ENCODE measurements at regions not wholly inside any gene's neighbourhood (a gene's known extent, or its start where the extent isn't known, plus 50 kb on each side); places are given as distances from the start of the nearest gene placed in this dataset.
"Not testable (repeated sequence)": the region's sequence is repeated elsewhere in the genome, so short reads cannot be mapped to it uniquely, and the experiment has no call there.

GRCh38 chr7:73928644-73929043 lies 67.7 kb downstream of the TMEM270 start:
- WGBS (ENCODE audit: low lambda C conversion rate): 47% methylated on average over 8 of the region's 9 CpGs
- ATAC-seq; in situ Hi-C loops (cut with HindIII; ENCODE audit: extremely low pct_ligation_motif_present, low pct_unique_long_range_greater_than_20kb); intact Hi-C loops (cut with micrococcal nuclease; ENCODE audit: unreplicated experiment); CTCF ChIA-PET (ENCODE audit: low intra/inter-chr PET ratio, low total read pairs); H3K4me1 ChIP-seq (ENCODE audit: insufficient read depth, low read length); H3K4me2 ChIP-seq (ENCODE audit: low read depth, low read length); H4K20me1 ChIP-seq (ENCODE audit: insufficient read depth, low read length); H3K9me3 ChIP-seq (ENCODE audit: low read length); POLR2A ChIA-PET; H2AFZ ChIP-seq (ENCODE audit: low read length); H3K4me3 ChIP-seq (replicated peaks in 1 of 3; ENCODE audit: insufficient read depth in 1 of 3, low read depth in 2 of 3, low read length in 3 of 3); DNase-seq (ENCODE audit: low spot score); H3K27me3 ChIP-seq (ENCODE audit: control insufficient read depth in 1 of 2, insufficient read depth in 2 of 2, low read length in 2 of 2); H3K79me2 ChIP-seq (ENCODE audit: insufficient read depth, low read length); FAIRE-seq; H3K27ac ChIP-seq (ENCODE audit: extremely low read length, insufficient read depth, low read length); H3K9ac ChIP-seq (ENCODE audit: insufficient read depth, low read depth, low read length); H3K36me3 ChIP-seq (replicated peaks in 1 of 2; ENCODE audit: control insufficient read depth in 1 of 2, insufficient read depth in 2 of 2, low read length in 2 of 2); BruUV-seq (replicated peaks): not testable (repeated sequence)

DNA sequence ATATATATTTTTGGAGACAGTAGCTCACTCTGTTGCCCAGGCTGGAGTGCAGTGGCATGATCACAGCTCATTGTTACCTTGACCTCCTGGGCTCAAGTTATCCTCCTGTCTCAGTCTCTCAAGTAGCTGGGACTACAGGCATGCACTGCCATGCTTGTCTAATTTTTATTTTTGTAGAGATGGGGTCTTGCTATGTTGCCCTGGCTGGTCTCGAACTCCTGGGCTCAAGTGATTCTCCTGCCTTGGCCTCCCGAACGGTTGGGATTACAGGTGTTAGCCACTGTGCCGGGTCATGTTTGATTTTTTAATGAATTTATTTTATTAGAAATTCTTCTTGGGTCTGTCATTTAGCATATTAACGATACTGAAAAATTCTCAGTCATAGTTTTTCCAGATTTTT lies 70.5 kb downstream of the TMEM270 start:
- BruUV-seq (replicated peaks): no TSS peak
- POLR2A ChIA-PET: no interaction called here
- no peak overlapping the region for H3K27ac ChIP-seq (ENCODE audit: extremely low read length, insufficient read depth, low read length)
- no peaks in the 10 kb centered on the region for H3K9me3 ChIP-seq (ENCODE audit: low read length)
- TF ChIP-seq DRAP1 (CRISPR knock-in tag; IDR thresholded peaks at IDR 0.05) (no peak), RFX1 (IDR thresholded peaks at IDR 0.05) (no peak), ZFP1 (CRISPR knock-in tag; IDR thresholded peaks at IDR 0.05) (no peak), FOXO1 (CRISPR knock-in tag; IDR thresholded peaks at IDR 0.05) (no peak), ZNF335 (CRISPR knock-in tag; IDR thresholded peaks at IDR 0.05) (no peak), NAIF1 (CRISPR knock-in tag; IDR thresholded peaks at IDR 0.05; ENCODE audit: borderline replicate concordance) (no peak), PLRG1 (conservative IDR thresholded peaks at IDR 0.05) (no peak), PHF20 (CRISPR knock-in tag; IDR thresholded peaks at IDR 0.05) (no peak), JUND (CRISPR knock-in tag; IDR thresholded peaks at IDR 0.05) (no peak), GATAD2A (CRISPR knock-in tag; IDR thresholded peaks at IDR 0.05) (no peak), ZNF597 (CRISPR knock-in tag; IDR thresholded peaks at IDR 0.05) (no peak)
- TF ChIP-seq, protein P1, sequence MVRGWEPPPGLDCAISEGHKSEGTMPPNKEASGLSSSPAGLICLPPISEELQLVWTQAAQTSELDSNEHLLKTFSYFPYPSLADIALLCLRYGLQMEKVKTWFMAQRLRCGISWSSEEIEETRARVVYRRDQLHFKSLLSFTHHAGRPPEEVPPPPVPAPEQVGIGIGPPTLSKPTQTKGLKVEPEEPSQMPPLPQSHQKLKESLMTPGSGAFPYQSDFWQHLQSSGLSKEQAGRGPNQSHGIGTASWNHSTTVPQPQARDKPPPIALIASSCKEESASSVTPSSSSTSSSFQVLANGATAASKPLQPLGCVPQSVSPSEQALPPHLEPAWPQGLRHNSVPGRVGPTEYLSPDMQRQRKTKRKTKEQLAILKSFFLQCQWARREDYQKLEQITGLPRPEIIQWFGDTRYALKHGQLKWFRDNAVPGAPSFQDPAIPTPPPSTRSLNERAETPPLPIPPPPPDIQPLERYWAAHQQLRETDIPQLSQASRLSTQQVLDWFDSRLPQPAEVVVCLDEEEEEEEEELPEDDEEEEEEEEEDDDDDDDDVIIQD (CRISPR knock-in tag; IDR thresholded peaks at IDR 0.05; ENCODE audit: low read depth): no peak
- CTCF ChIA-PET (ENCODE audit: low intra/inter-chr PET ratio, low total read pairs): no interaction called here
- no peaks in the 10 kb centered on the region for H3K36me3 ChIP-seq (replicated peaks in 1 of 2; ENCODE audit: control insufficient read depth in 1 of 2, insufficient read depth in 2 of 2, low read length in 2 of 2)
- in situ Hi-C loops (cut with HindIII; ENCODE audit: extremely low pct_ligation_motif_present, low pct_unique_long_range_greater_than_20kb) (no loop called here), intact Hi-C loops (cut with micrococcal nuclease; ENCODE audit: unreplicated experiment) (no loop called here)
- no peaks in the 10 kb centered on the region for H3K79me2 ChIP-seq (ENCODE audit: insufficient read depth, low read length)
- H3K4me2 ChIP-seq (ENCODE audit: low read depth, low read length): no peak overlapping the region
- 50% methylated on average over 5 of the region's 5 CpGs for WGBS (ENCODE audit: low lambda C conversion rate)
- no peaks in the 10 kb centered on the region for H3K27me3 ChIP-seq (ENCODE audit: control insufficient read depth in 1 of 2, insufficient read depth in 2 of 2, low read length in 2 of 2)
- FAIRE-seq: no peak
- no peaks in the 10 kb centered on the region for H3K4me1 ChIP-seq (ENCODE audit: insufficient read depth, low read length)
- H3K9ac ChIP-seq (ENCODE audit: insufficient read depth, low read depth, low read length): no peak overlapping the region
- H4K20me1 ChIP-seq (ENCODE audit: insufficient read depth, low read length): no peaks in the 10 kb centered on the region
- H2AFZ ChIP-seq (ENCODE audit: low read length): no peak overlapping the region
- H3K4me3 ChIP-seq (replicated peaks in 1 of 3; ENCODE audit: insufficient read depth in 1 of 3, low read depth in 2 of 3, low read length in 3 of 3): no peak overlapping the region
- no peak for ATAC-seq
- DNase-seq (ENCODE audit: low spot score): no peak

Measured in HepG2 (cell line).